Endodermal cell (in vitro differentiated cells): ENCODE measurements at regions not wholly inside any gene's neighbourhood (a gene's known extent, or its start where the extent isn't known, plus 50 kb on each side); places are given as distances from the start of the nearest gene placed in this dataset.

Experiments used
- DNase-seq: peaks from one replicate; pipeline ENCODE4 v3.0.0-alpha.2; 2017
- H3K27ac ChIP-seq: 2 replicates; pipeline ENCODE4 v1.5.1; 2013; ENCODE audit warnings: mild to moderate bottlenecking, low read depth, low read length, moderate library complexity
- H3K27me3 ChIP-seq: 2 replicates; pipeline ENCODE4 v1.6.1; 2013; ENCODE audit warnings: mild to moderate bottlenecking, low read length, moderate library complexity; ENCODE audit not compliant: insufficient read depth, control insufficient read depth, poor library complexity, severe bottlenecking
- H3K36me3 ChIP-seq: 2 replicates; pipeline ENCODE4 v1.7.0; 2013; ENCODE audit warnings: mild to moderate bottlenecking, low read length, moderate library complexity; ENCODE audit not compliant: control insufficient read depth, insufficient read depth
- H3K4me1 ChIP-seq: one replicate; pipeline ENCODE4 v1.7.0; 2013; ENCODE audit warnings: low read length; ENCODE audit not compliant: control insufficient read depth, insufficient read depth
- H3K4me3 ChIP-seq: 2 replicates; pipeline ENCODE4 v1.5.1; 2013; ENCODE audit warnings: mild to moderate bottlenecking, low read length, moderate library complexity
- H3K9ac ChIP-seq: 2 replicates; pipeline ENCODE4 v1.6.1; 2013; ENCODE audit warnings: mild to moderate bottlenecking, low read length, moderate library complexity; ENCODE audit not compliant: poor library complexity, severe bottlenecking; ENCODE audit errors: extremely low read depth
- H3K9me3 ChIP-seq: 2 replicates; pipeline ENCODE4 v1.6.1; 2013; ENCODE audit warnings: mild to moderate bottlenecking, low read length, moderate library complexity; ENCODE audit not compliant: control insufficient read depth
- H3K27ac Mint-ChIP-seq: 2 replicates; pipeline ENCODE4 v1.8.0; 2020; ENCODE audit warnings: mixed read lengths
- H3K27me3 Mint-ChIP-seq: 2 replicates; pipeline ENCODE4 v1.8.0; 2021; ENCODE audit warnings: mild to moderate bottlenecking, mixed read lengths; ENCODE audit not compliant: insufficient read depth
- H3K36me3 Mint-ChIP-seq: 2 replicates; pipeline ENCODE4 v1.8.0; 2020; ENCODE audit warnings: low read depth, mixed read lengths
- H3K4me1 Mint-ChIP-seq: 2 replicates; pipeline ENCODE4 v1.8.0; 2020; ENCODE audit warnings: mixed read lengths
- H3K4me3 Mint-ChIP-seq: 2 replicates; pipeline ENCODE4 v1.8.0; 2020; ENCODE audit warnings: mild to moderate bottlenecking, moderate library complexity, mixed read lengths
- H3K9me3 Mint-ChIP-seq: 2 replicates; pipeline ENCODE4 v1.8.0; 2020; ENCODE audit warnings: mild to moderate bottlenecking, mixed read lengths
- WGBS, 2 experiments: methylation state at CpG; one replicate each; pipeline versions ENCODE4 v1.1.5 to v1.1.7; 2013; ENCODE audit warnings: missing lambda C conversion rate in 2 of 2, mixed read lengths in 1 of 2; ENCODE audit not compliant: insufficient coverage in 1 of 2, insufficient read length in 1 of 2; 5-methylcytosine and 5-hydroxymethylcytosine counted together
- TF ChIP-seq, protein P1 (sequence below): fragments of 200-600 bp; sonication (generic); conservative IDR thresholded peaks from 2 replicates; pipeline ENCODE4 v1.5.0; 2021; ENCODE audit warnings: antibody characterized with exemption, mild to moderate bottlenecking

DNA sequence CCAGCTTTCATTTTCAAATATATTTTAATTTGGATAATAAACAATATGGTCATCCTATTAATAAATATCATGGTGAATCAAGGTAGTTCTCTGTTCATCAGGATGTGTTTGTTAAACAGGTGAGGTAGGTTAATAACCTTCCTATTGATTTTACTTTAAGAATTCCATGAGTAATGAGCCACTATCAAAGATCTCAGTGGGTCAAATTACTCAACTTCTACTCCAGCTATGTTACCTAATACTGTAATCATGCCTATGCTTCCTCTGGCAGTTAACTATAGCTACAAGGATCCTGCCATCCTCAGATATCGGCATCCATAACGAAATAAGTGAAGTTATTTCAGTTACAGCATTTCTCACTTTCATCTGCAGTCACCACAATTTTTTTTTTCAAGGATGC, 289.6 kb upstream of the SLC8A1 start:
- H3K36me3 Mint-ChIP-seq, result no peaks in the 10 kb centered on the region
- H3K27me3 Mint-ChIP-seq, result no peaks in the 10 kb centered on the region
- no peak overlapping the region for H3K4me3 ChIP-seq
- no peak overlapping the region for H3K9ac ChIP-seq
- no peaks in the 10 kb centered on the region for H3K9me3 ChIP-seq
- no peak overlapping the region for H3K4me3 Mint-ChIP-seq
- TF ChIP-seq, protein P1, sequence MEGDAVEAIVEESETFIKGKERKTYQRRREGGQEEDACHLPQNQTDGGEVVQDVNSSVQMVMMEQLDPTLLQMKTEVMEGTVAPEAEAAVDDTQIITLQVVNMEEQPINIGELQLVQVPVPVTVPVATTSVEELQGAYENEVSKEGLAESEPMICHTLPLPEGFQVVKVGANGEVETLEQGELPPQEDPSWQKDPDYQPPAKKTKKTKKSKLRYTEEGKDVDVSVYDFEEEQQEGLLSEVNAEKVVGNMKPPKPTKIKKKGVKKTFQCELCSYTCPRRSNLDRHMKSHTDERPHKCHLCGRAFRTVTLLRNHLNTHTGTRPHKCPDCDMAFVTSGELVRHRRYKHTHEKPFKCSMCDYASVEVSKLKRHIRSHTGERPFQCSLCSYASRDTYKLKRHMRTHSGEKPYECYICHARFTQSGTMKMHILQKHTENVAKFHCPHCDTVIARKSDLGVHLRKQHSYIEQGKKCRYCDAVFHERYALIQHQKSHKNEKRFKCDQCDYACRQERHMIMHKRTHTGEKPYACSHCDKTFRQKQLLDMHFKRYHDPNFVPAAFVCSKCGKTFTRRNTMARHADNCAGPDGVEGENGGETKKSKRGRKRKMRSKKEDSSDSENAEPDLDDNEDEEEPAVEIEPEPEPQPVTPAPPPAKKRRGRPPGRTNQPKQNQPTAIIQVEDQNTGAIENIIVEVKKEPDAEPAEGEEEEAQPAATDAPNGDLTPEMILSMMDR, result no peak
- H3K36me3 ChIP-seq, result no peaks in the 10 kb centered on the region
- no peak overlapping the region for H3K27ac Mint-ChIP-seq
- 94 to 95% methylated on average over 2 of the region's 2 CpGs for WGBS, 2 experiments
- DNase-seq, result no peak
- no peaks in the 10 kb centered on the region for H3K27me3 ChIP-seq
- H3K27ac ChIP-seq, result no peak overlapping the region
- H3K9me3 Mint-ChIP-seq, result no peaks in the 10 kb centered on the region
- no peaks in the 10 kb centered on the region for H3K4me1 ChIP-seq
- H3K4me1 Mint-ChIP-seq, result no peaks in the 10 kb centered on the region

GRCh38 chr2:40746191-40746590, 294.3 kb upstream of the SLC8A1 start:
- no peaks in the 10 kb centered on the region for H3K36me3 ChIP-seq
- no peaks in the 10 kb centered on the region for H3K4me1 ChIP-seq
- H3K27me3 Mint-ChIP-seq, result no peaks in the 10 kb centered on the region
- H3K4me3 Mint-ChIP-seq, result no peak overlapping the region
- no peaks in the 10 kb centered on the region for H3K4me1 Mint-ChIP-seq
- H3K4me3 ChIP-seq, result no peak overlapping the region
- no peaks in the 10 kb centered on the region for H3K9me3 Mint-ChIP-seq
- no peak overlapping the region for H3K27ac Mint-ChIP-seq
- TF ChIP-seq, protein P1, result no peak
- H3K9me3 ChIP-seq, result no peaks in the 10 kb centered on the region
- H3K27ac ChIP-seq, result no peak overlapping the region
- no peaks in the 10 kb centered on the region for H3K27me3 ChIP-seq
- no peaks in the 10 kb centered on the region for H3K36me3 Mint-ChIP-seq
- 87 to 95% methylated on average over 4 to 5 of the region's 5 CpGs for WGBS, 2 experiments
- no peak for DNase-seq
- no peak overlapping the region for H3K9ac ChIP-seq

DNA sequence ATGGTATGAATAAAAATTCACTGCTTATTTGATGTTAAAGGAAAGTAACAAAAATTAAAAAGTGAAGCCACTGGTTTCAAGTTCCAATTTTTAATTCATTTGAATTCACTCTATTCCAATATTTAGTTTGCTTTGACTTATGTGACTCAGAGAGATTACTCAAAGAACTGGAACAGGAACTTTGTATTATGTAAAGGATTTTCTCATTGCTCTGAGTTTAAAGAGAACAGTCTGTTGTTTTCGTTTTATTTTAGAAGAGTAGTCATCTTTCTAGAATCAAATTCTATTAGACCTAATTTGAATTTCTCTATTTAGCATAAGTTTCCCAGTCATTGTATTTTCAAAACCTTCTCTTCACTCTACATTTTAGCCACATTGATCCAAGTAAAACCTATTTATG, 300.1 kb upstream of the SLC8A1 start:
- Mint-ChIP-seq H3K36me3 (no peaks in the 10 kb centered on the region), H3K27ac (no peak overlapping the region), H3K4me3 (no peak overlapping the region), H3K4me1 (no peaks in the 10 kb centered on the region), H3K27me3 (no peaks in the 10 kb centered on the region), H3K9me3 (no peaks in the 10 kb centered on the region)
- no peaks in the 10 kb centered on the region for H3K36me3 ChIP-seq
- no peak for DNase-seq
- no peaks in the 10 kb centered on the region for H3K27me3 ChIP-seq
- TF ChIP-seq, protein P1, result no peak
- H3K27ac ChIP-seq, result no peak overlapping the region
- H3K9me3 ChIP-seq, result no peaks in the 10 kb centered on the region
- H3K4me3 ChIP-seq, result no peak overlapping the region
- no peak overlapping the region for H3K9ac ChIP-seq
- H3K4me1 ChIP-seq, result no peaks in the 10 kb centered on the region
- 87% methylated on average over 1 of the region's 1 CpG; no CpG with 5 or more reads in 1 of the 2 experiments for WGBS, 2 experiments
